ENCODE measurements at regions not wholly inside any gene's neighbourhood (a gene's known extent, or its start where the extent isn't known, plus 50 kb on each side); places are given as distances from the start of the nearest gene placed in this dataset.

DNA sequence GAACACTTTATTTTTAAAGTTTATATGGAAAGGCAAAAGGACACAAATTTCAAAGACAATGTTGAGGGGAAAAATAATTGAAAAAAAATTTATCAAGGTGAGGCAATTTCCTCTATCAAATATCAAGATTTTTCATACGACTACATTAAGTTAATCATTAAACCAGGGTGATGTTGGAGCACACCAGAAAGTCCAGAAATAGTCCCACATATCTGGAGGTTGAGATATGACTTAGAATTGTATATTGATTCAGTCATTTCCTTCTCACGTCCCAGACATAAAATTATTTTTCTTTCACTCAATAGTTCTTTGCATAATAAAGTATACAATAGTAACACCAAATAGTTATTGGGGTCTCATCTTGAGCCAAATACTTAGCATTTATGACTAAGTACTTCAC, 605.1 kb downstream of the NUP35 start:
- no peak for DNase-seq
- WGBS, 2 donors = 76 to 79% methylated on average over 2 of the region's 2 CpGs
- intact Hi-C loops (cut with DNase I) = no loop called here
- no peaks in the 10 kb centered on the region for H3K9me3 ChIP-seq
- H3K4me3 ChIP-seq (replicated peaks in 1 of 3) = no peak overlapping the region
- no peak overlapping the region for H3K27ac ChIP-seq
- H3K4me1 ChIP-seq = no peaks in the 10 kb centered on the region
- no peaks in the 10 kb centered on the region for H3K36me3 ChIP-seq
- H3K27me3 ChIP-seq = no peaks in the 10 kb centered on the region
- TF ChIP-seq, protein P1, sequence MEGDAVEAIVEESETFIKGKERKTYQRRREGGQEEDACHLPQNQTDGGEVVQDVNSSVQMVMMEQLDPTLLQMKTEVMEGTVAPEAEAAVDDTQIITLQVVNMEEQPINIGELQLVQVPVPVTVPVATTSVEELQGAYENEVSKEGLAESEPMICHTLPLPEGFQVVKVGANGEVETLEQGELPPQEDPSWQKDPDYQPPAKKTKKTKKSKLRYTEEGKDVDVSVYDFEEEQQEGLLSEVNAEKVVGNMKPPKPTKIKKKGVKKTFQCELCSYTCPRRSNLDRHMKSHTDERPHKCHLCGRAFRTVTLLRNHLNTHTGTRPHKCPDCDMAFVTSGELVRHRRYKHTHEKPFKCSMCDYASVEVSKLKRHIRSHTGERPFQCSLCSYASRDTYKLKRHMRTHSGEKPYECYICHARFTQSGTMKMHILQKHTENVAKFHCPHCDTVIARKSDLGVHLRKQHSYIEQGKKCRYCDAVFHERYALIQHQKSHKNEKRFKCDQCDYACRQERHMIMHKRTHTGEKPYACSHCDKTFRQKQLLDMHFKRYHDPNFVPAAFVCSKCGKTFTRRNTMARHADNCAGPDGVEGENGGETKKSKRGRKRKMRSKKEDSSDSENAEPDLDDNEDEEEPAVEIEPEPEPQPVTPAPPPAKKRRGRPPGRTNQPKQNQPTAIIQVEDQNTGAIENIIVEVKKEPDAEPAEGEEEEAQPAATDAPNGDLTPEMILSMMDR (IDR thresholded peaks at IDR 0.05) = no peak
- no peak for TF ChIP-seq POLR2A (IDR thresholded peaks at IDR 0.05)

DNA sequence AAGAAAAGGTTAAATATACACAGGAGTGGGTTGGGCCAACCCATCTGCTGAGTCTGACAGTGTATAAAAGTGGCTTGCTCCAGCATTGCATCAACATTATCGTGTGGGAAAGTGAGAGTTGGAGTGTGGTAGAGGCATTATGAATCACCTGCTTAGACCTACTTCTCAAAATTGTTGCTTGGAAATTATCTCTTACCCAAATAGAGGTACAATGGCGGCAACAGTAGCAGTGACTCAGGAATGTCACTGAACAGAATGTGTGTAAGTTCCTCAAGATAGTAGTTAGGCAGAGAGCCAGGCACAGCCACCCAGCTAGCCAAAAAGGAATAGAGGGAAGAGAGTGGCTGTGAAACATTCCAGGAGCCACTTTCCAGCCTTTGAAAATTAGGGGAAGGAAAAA, 616.0 kb downstream of the NUP35 start:
- no peak overlapping the region for H3K27ac ChIP-seq
- H3K36me3 ChIP-seq = no peaks in the 10 kb centered on the region
- H3K9me3 ChIP-seq = no peaks in the 10 kb centered on the region
- H3K4me3 ChIP-seq (replicated peaks in 1 of 3) = no peak overlapping the region
- no peaks in the 10 kb centered on the region for H3K4me1 ChIP-seq
- DNase-seq = no peak
- WGBS, 2 donors = 74 to 78% methylated on average over 2 of the region's 2 CpGs
- intact Hi-C loops (cut with DNase I) = no loop called here
- no peak for TF ChIP-seq POLR2A (IDR thresholded peaks at IDR 0.05)
- TF ChIP-seq, protein P1 (IDR thresholded peaks at IDR 0.05) = no peak
- H3K27me3 ChIP-seq = no peaks in the 10 kb centered on the region

DNA sequence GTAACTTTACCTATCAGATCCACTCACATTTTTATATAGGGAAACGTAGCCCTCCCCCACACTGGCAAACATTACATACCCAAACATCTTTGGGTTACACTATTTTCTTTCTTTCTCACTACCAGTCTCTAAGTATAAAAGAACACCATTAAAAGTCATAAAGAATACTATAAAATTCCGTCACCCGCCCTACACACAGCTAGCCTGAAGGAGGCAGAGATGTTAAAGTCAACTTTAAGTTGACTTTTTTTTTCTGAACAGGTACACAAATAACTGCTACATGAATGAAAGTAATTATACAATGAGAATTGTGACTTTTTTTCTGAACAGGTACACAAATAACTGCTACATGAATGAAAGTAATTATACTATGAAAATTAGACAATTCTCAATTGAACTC, 628.3 kb downstream of the NUP35 start:
- Histone ChIP-seq H3K27ac (no peak overlapping the region), H3K4me3 (replicated peaks in 1 of 3) (no peak overlapping the region), H3K36me3 (no peaks in the 10 kb centered on the region), H3K9me3 (no peaks in the 10 kb centered on the region), H3K27me3 (no peaks in the 10 kb centered on the region), H3K4me1 (no peaks in the 10 kb centered on the region)
- intact Hi-C loops (cut with DNase I) = no loop called here
- no peak for DNase-seq
- TF ChIP-seq, protein P1 (IDR thresholded peaks at IDR 0.05) = no peak
- no peak for TF ChIP-seq POLR2A (IDR thresholded peaks at IDR 0.05)
- WGBS, 2 donors = 82 to 84% methylated on average over 3 of the region's 3 CpGs

DNA sequence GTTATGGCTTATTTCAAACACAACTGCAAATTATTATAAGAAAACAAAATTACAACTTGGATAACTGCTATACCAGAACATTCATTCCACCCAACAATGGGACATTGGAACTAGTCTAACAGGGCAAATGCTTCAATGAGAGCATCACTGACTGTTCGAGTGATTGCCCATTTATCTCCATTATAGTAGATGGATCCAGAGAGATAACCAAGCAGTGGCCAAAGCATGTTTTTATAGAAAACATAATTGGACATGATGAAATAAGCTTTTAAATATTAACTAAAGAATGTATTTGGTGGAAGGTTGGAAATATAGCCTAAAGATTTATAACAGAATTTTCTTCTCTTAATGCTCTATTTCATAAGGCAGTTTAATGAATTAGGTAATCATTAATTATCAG, 634.8 kb downstream of the NUP35 start:
- Histone ChIP-seq H3K27ac (no peak overlapping the region), H3K9me3 (no peaks in the 10 kb centered on the region), H3K4me1 (no peaks in the 10 kb centered on the region), H3K36me3 (no peaks in the 10 kb centered on the region), H3K27me3 (no peaks in the 10 kb centered on the region), H3K4me3 (replicated peaks in 1 of 3) (no peak overlapping the region)
- WGBS, 2 donors = 68 to 79% methylated on average over 1 of the region's 1 CpG
- no peak for DNase-seq
- intact Hi-C loops (cut with DNase I) = no loop called here
- TF ChIP-seq POLR2A (IDR thresholded peaks at IDR 0.05) = no peak
- TF ChIP-seq, protein P1 (IDR thresholded peaks at IDR 0.05) = no peak

DNA sequence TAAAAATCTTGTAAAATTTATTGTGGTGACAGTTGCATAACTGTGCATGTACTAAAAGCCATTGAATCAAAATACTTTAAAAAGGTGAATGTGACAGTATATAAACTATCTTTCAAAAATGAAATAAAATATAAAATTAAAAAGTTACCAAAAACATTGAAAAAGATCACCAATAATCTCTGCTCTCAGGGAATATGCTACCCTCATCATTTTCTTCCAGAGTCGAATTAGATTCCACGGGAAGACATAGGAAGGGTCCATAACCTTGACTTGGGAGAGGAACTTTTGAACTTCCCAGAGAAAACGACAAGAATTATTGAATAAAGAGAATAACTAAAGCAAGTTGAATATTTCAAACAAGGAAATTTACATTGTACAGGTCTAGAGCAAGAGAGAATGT, 649.5 kb downstream of the NUP35 start:
- 76 to 87% methylated on average over 3 of the region's 3 CpGs for WGBS, 2 donors
- Histone ChIP-seq H3K4me3 (replicated peaks in 1 of 3) (no peak overlapping the region), H3K4me1 (peaks cover 0 to 3% of the 10 kb centered on the region in 2 donors), H3K27ac (no peak overlapping the region), H3K36me3 (no peaks in the 10 kb centered on the region), H3K9me3 (no peaks in the 10 kb centered on the region), H3K27me3 (no peaks in the 10 kb centered on the region)
- intact Hi-C loops (cut with DNase I) = no loop called here
- DNase-seq = no peak
- TF ChIP-seq, protein P1 (IDR thresholded peaks at IDR 0.05) = no peak
- no peak for TF ChIP-seq POLR2A (IDR thresholded peaks at IDR 0.05)

All from thyroid gland (tissue), 4 donors.